LNCaP clone FGC (cell line): ENCODE measurements at regions not wholly inside any gene's neighbourhood (a gene's known extent, or its start where the extent isn't known, plus 50 kb on each side); places are given as distances from the start of the nearest gene placed in this dataset.
"Not testable (repeated sequence)": the region's sequence is repeated elsewhere in the genome, so short reads cannot be mapped to it uniquely, and the experiment has no call there.

ENCODE experiments used
- DNase-seq: peaks from one replicate; pipeline ENCODE4 v3.0.0-alpha.2; 2011; ENCODE audit warnings: low read depth
- H3K4me3 ChIP-seq: 2 replicates; pipeline ENCODE4 v1.5.1; 2011; ENCODE audit warnings: mild to moderate bottlenecking, low read depth, low read length, control low read depth
- CTCF ChIP-seq: IDR thresholded peaks from 2 replicates; pipeline ENCODE4 v1.5.1; 2012; ENCODE audit warnings: mild to moderate bottlenecking; ENCODE audit not compliant: control insufficient read depth, insufficient read depth; ENCODE audit errors: extremely low read depth

- TF ChIP-seq CTCF, result no peak
- H3K4me3 ChIP-seq, result no peak overlapping the region
- DNase-seq, result no peak
These were observed 182.6 kb upstream of the FZD8 start for GRCh38 chr10:35824704-35825103.

DNA sequence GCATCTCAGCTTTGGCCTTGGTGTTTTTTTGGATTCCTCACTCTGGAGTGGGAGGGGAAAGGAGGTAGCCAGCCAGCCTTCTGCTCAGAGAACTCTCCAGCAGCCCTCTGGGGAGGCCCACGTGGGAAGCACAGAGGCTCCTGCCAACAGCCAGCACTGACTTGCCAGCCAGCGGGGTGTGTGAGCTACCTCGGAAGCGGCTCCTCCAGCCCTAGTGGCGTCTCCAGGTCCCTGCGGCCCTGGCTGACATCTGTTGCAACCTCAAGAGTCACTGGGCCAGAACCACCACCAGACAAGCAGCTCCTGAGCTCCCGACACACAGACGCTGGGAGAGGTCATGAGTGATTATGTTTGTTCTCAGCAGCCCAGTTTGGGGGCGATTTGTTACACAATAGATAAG is 180.2 kb upstream of the FZD8 start:
- TF ChIP-seq CTCF, result no peak; the same call in 1 of the 2 replicates
- no peak for DNase-seq
- no peak overlapping the region for H3K4me3 ChIP-seq

DNA sequence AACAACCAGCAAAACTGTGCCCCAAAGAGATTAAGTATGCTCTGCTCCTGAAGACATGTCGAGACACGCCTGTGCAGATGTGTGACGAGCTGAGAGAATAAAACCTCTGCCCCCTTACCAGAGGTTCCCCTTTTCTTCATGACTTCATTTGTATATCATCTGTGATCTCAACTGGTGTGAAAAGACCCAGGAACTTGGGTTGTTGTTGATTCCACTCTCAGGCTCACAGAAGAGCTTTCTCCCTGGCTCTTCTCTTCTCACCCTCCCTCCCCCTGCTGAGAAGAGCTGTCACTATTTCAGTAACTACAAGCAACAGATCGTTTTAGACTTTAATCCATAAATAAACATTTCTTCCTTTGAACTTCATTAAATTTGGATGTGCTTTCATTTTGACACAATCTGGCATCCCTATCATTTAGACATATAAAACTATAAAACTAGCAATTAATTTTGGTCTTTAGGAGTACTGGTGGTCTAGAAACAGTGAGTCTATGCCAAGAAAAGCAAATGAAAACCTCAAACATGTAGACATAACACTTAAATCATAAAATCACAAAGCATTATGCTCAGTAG is 179.3 kb upstream of the FZD8 start:
- TF ChIP-seq CTCF, result no peak
- H3K4me3 ChIP-seq, result no peak overlapping the region
- DNase-seq, result no peak

DNA sequence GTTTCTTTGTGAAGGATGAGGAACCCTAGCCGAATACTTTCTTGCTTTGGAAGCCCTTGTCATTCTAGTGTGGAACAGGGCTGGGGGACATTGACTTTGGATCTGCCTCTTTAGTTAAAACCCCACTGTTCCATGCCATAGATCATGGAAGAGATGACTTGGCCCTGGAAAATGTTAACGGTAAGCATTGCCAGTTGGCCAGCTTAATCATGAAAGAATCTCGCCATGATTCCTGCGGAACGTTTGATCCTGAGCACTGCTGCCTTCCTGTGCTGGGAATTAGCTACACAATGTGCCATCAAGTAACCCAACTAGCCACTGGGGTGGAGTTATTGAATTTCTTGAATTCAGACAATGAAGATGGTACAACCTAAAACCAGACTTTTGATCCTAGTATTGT is 177.6 kb upstream of the FZD8 start:
- no peak for TF ChIP-seq CTCF
- no peak for DNase-seq
- H3K4me3 ChIP-seq, result no peak overlapping the region

GRCh38 chr10:35819011-35819410 is 176.9 kb upstream of the FZD8 start:
- TF ChIP-seq CTCF, result no peak
- DNase-seq, result no peak
- H3K4me3 ChIP-seq, result no peak overlapping the region

- not testable (repeated sequence) for H3K4me3 ChIP-seq, DNase-seq
These were observed 175.0 kb upstream of the FZD8 start for GRCh38 chr10:35817109-35817508.

DNA sequence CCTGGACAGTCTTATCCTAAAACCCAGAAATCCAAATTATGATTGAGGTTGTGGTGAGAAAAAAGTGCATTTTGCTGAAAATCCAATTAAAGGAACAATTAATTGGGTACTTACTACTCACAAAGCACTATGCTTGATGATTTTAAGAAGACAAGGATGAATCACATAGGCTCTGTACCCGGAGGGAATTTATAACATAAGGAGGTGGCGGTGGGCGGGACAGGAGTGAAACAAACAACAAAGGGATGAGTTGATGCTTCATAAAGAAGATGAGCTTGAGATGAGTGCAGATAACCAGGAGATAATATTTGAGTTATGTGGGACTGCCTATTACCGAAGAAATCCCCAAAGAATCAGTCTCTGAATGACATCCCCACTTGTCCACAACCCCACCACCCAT is 171.1 kb upstream of the FZD8 start:
- H3K4me3 ChIP-seq, result no peak overlapping the region
- no peak for TF ChIP-seq CTCF
- no peak for DNase-seq
